HUES6 (cell line): ENCODE measurements at regions not wholly inside any gene's neighbourhood (a gene's known extent, or its start where the extent isn't known, plus 50 kb on each side); places are given as distances from the start of the nearest gene placed in this dataset.

ENCODE experiments used
- H3K27ac ChIP-seq: 2 replicates; pipeline ENCODE4 v1.7.0; 2013; ENCODE audit warnings: low read depth, mild to moderate bottlenecking, low read length, inconsistent platforms
- H3K27me3 ChIP-seq: 2 replicates; pipeline ENCODE4 v1.6.1; 2013; ENCODE audit warnings: low read length; ENCODE audit not compliant: control insufficient read depth, insufficient read depth
- H3K36me3 ChIP-seq: 2 replicates; pipeline ENCODE4 v1.6.1; 2013; ENCODE audit warnings: low read length; ENCODE audit not compliant: control insufficient read depth, insufficient read depth
- H3K4me1 ChIP-seq: 2 replicates; pipeline ENCODE4 v1.6.1; 2013; ENCODE audit warnings: low read length; ENCODE audit not compliant: control insufficient read depth, insufficient read depth
- H3K4me3 ChIP-seq: 2 replicates; pipeline ENCODE4 v1.5.1; 2013; ENCODE audit warnings: low read depth, low read length
- H3K9ac ChIP-seq: one replicate; pipeline ENCODE4 v1.6.1; 2013; ENCODE audit warnings: mild to moderate bottlenecking, low read length
- H3K9me3 ChIP-seq: 2 replicates; pipeline ENCODE4 v1.6.1; 2013; ENCODE audit warnings: low read depth, low read length; ENCODE audit not compliant: control insufficient read depth, insufficient read depth

GRCh38 chr15:92705764-92706163 is 50.2 kb upstream of the FAM174B start:
- Histone ChIP-seq H3K27me3 (no peaks in the 10 kb centered on the region), H3K9ac (no peak overlapping the region), H3K27ac (no peak overlapping the region), H3K9me3 (no peaks in the 10 kb centered on the region), H3K4me3 (no peak overlapping the region), H3K4me1 (0 out of 2 replicates have a peak, but pooled peaks cover 8% of the 10 kb centered on the region), H3K36me3 (no peaks in the 10 kb centered on the region)

- no peak overlapping the region for H3K4me3 ChIP-seq
- H3K9me3 ChIP-seq: no peaks in the 10 kb centered on the region
- no peak overlapping the region for H3K27ac ChIP-seq
- 0 out of 2 replicates have a peak, but pooled peaks cover 8% of the 10 kb centered on the region for H3K4me1 ChIP-seq
- H3K36me3 ChIP-seq: no peaks in the 10 kb centered on the region
- H3K9ac ChIP-seq: no peak overlapping the region
- H3K27me3 ChIP-seq: no peaks in the 10 kb centered on the region
Measured at GRCh38 chr15:92706201-92706600, 50.6 kb upstream of the FAM174B start.

- no peak overlapping the region for H3K4me3 ChIP-seq
- no peaks in the 10 kb centered on the region for H3K9me3 ChIP-seq
- no peak overlapping the region for H3K9ac ChIP-seq
- no peak overlapping the region for H3K27ac ChIP-seq
- H3K36me3 ChIP-seq: no peaks in the 10 kb centered on the region
- H3K4me1 ChIP-seq: 0 out of 2 replicates have a peak, but pooled peaks cover 8% of the 10 kb centered on the region
- H3K27me3 ChIP-seq: no peaks in the 10 kb centered on the region
Measured at GRCh38 chr15:92707880-92708551, 52.4 kb upstream of the FAM174B start.

- H3K9ac ChIP-seq: no peak overlapping the region
- H3K4me1 ChIP-seq: 0 out of 2 replicates have a peak, but pooled peaks cover 8% of the 10 kb centered on the region
- no peaks in the 10 kb centered on the region for H3K9me3 ChIP-seq
- H3K36me3 ChIP-seq: no peaks in the 10 kb centered on the region
- no peaks in the 10 kb centered on the region; the same call in 1 of the 2 replicates for H3K27me3 ChIP-seq
- no peak overlapping the region for H3K27ac ChIP-seq
- H3K4me3 ChIP-seq: no peak overlapping the region
Measured at GRCh38 chr15:92708635-92709034, 53.1 kb upstream of the FAM174B start.

GRCh38 chr15:92709110-92709790 is 53.7 kb upstream of the FAM174B start:
- H3K27ac ChIP-seq: no peak overlapping the region
- H3K36me3 ChIP-seq: no peaks in the 10 kb centered on the region
- H3K4me1 ChIP-seq: 0 out of 2 replicates have a peak, but pooled peaks cover 11% of the 10 kb centered on the region
- H3K9ac ChIP-seq: no peak overlapping the region
- H3K27me3 ChIP-seq: peaks cover 6% of the 10 kb centered on the region; the same call in 1 of the 2 replicates
- no peaks in the 10 kb centered on the region for H3K9me3 ChIP-seq
- H3K4me3 ChIP-seq: no peak overlapping the region

- peak overlapping the region; percentile 26 for H3K9ac ChIP-seq
- peaks cover 18% of the 10 kb centered on the region; the same call in 1 of the 2 replicates for H3K4me1 ChIP-seq
- H3K27me3 ChIP-seq: peaks cover 6% of the 10 kb centered on the region; the same call in 1 of the 2 replicates
- H3K36me3 ChIP-seq: no peaks in the 10 kb centered on the region
- H3K27ac ChIP-seq: no peak overlapping the region
- no peaks in the 10 kb centered on the region for H3K9me3 ChIP-seq
- peak overlapping the region; percentile 39; the same call in 1 of the 2 replicates for H3K4me3 ChIP-seq
Measured at GRCh38 chr15:92711457-92711831, 55.9 kb upstream of the FAM174B start.

- peaks cover 9% of the 10 kb centered on the region; the same call in 1 of the 2 replicates for H3K4me1 ChIP-seq
- H3K9ac ChIP-seq: peak overlapping the region; percentile 87
- H3K27ac ChIP-seq: no peak overlapping the region
- peaks cover 10% of the 10 kb centered on the region for H3K9me3 ChIP-seq
- H3K27me3 ChIP-seq: peaks cover 6% of the 10 kb centered on the region; the same call in 1 of the 2 replicates
- H3K36me3 ChIP-seq: no peaks in the 10 kb centered on the region
- H3K4me3 ChIP-seq: peak overlapping the region; percentile 65
Measured at GRCh38 chr15:92714077-92714476, 58.5 kb upstream of the FAM174B start.

- Histone ChIP-seq H3K27ac (peak overlapping the region; percentile 37; the same call in 1 of the 2 replicates), H3K27me3 (peaks cover 6% of the 10 kb centered on the region; the same call in 1 of the 2 replicates), H3K4me3 (peak overlapping the region; percentile 65)
Measured at GRCh38 chr15:92714477-92715401, 59.2 kb upstream of the FAM174B start.

GRCh38 chr15:92715758-92716157 is 60.2 kb upstream of the FAM174B start:
- Histone ChIP-seq H3K4me3 (no peak overlapping the region), H3K9me3 (peaks cover 10% of the 10 kb centered on the region), H3K9ac (no peak overlapping the region), H3K4me1 (peaks cover 9% of the 10 kb centered on the region; the same call in 1 of the 2 replicates), H3K36me3 (no peaks in the 10 kb centered on the region), H3K27me3 (peaks cover 6% of the 10 kb centered on the region; the same call in 1 of the 2 replicates), H3K27ac (no peak overlapping the region)

More at GRCh38 chr15:92714477-92715401, 59.2 kb upstream of the FAM174B start:
- Histone ChIP-seq H3K9me3 (peaks cover 10% of the 10 kb centered on the region), H3K9ac (peak overlapping the region; percentile 87), H3K4me1 (peaks cover 9% of the 10 kb centered on the region; the same call in 1 of the 2 replicates), H3K36me3 (no peaks in the 10 kb centered on the region)

GRCh38 chr15:92719021-92719420 is 63.4 kb upstream of the FAM174B start:
- Histone ChIP-seq H3K4me1 (peaks cover 7% of the 10 kb centered on the region; the same call in 1 of the 2 replicates), H3K9ac (no peak overlapping the region), H3K4me3 (no peak overlapping the region), H3K36me3 (no peaks in the 10 kb centered on the region), H3K27me3 (peaks cover 3% of the 10 kb centered on the region; the same call in 1 of the 2 replicates), H3K27ac (no peak overlapping the region), H3K9me3 (peaks cover 10% of the 10 kb centered on the region)
